ENCODE measurements at regions not wholly inside any gene's neighbourhood (a gene's known extent, or its start where the extent isn't known, plus 50 kb on each side); places are given as distances from the start of the nearest gene placed in this dataset.

DNA sequence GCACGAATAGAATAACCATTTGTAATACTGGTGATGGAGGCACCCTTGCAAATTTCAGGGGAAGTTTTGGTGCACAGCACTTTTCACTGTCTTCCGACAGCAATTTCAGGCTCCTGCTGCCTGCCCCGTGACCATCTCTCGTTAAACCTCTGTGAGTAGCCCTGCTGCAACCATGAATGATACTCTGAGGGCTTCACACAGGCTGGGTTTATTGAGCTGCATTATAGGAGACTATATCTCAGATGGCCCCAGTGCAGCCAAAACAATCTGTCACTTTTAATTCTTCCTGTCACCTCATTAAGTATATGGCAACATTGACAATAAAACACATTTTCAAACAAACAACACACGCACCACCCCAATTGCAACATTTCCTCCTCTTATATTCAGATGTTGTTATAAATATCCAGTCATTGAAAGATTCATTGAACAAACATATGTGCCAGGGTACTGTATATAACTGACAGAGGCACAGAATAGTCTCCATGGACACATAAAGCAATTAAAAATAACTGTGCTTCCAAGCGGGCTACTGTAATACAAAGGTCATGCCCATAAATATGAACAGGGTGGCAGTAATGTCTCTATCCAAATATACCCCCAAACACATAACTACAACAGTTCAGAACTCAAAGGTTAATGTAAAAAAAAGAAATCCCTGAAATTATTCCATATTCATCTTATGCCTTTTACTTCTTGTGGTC lies 477.0 kb downstream of the GBA3 start:
- TF ChIP-seq, protein P1, sequence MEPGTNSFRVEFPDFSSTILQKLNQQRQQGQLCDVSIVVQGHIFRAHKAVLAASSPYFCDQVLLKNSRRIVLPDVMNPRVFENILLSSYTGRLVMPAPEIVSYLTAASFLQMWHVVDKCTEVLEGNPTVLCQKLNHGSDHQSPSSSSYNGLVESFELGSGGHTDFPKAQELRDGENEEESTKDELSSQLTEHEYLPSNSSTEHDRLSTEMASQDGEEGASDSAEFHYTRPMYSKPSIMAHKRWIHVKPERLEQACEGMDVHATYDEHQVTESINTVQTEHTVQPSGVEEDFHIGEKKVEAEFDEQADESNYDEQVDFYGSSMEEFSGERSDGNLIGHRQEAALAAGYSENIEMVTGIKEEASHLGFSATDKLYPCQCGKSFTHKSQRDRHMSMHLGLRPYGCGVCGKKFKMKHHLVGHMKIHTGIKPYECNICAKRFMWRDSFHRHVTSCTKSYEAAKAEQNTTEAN (CRISPR knock-in tag; IDR thresholded peaks at IDR 0.05) = no peak
- no peak for TF ChIP-seq POLR2A (conservative IDR thresholded peaks at IDR 0.05)

Data from K562 (cell line).